Kidney glomerular epithelial cell (primary cell): ENCODE measurements at regions not wholly inside any gene's neighbourhood (a gene's known extent, or its start where the extent isn't known, plus 50 kb on each side); places are given as distances from the start of the nearest gene placed in this dataset.
"Not testable (repeated sequence)": the region's sequence is repeated elsewhere in the genome, so short reads cannot be mapped to it uniquely, and the experiment has no call there.

Source experiments
- DNase-seq: peaks from one replicate; lab custom pipeline; 2025; lab: John Stamatoyannopoulos, UW

GRCh38 chr3:145269106-145269505, 891.9 kb downstream of the PLOD2 start:
- DNase-seq: no peak

- no peak for DNase-seq
Observed at GRCh38 chr3:145272684-145273083, 888.3 kb downstream of the PLOD2 start.

GRCh38 chr3:145282505-145282904, 878.5 kb downstream of the PLOD2 start:
- no peak for DNase-seq

GRCh38 chr3:145286937-145287336, 874.0 kb downstream of the PLOD2 start:
- no peak for DNase-seq

GRCh38 chr3:145290010-145290409, 871.0 kb downstream of the PLOD2 start:
- DNase-seq: no peak

GRCh38 chr3:145294572-145294971, 866.4 kb downstream of the PLOD2 start:
- no peak for DNase-seq

GRCh38 chr3:145307272-145307671, 853.7 kb downstream of the PLOD2 start:
- no peak for DNase-seq

- DNase-seq: no peak
Observed at GRCh38 chr3:145313751-145314150, 847.2 kb downstream of the PLOD2 start.

GRCh38 chr3:145316253-145316652, 844.7 kb downstream of the PLOD2 start:
- not testable (repeated sequence) for DNase-seq

GRCh38 chr3:145326666-145327065, 834.3 kb downstream of the PLOD2 start:
- no peak for DNase-seq

GRCh38 chr3:145333427-145333826, 827.6 kb downstream of the PLOD2 start:
- DNase-seq: not testable (repeated sequence)

GRCh38 chr3:145333931-145334330, 827.1 kb downstream of the PLOD2 start:
- DNase-seq: no peak

GRCh38 chr3:145355206-145355605, 805.8 kb downstream of the PLOD2 start:
- DNase-seq: no peak

- no peak for DNase-seq
Observed at GRCh38 chr3:145357453-145357852, 803.5 kb downstream of the PLOD2 start.

- no peak for DNase-seq
Observed at GRCh38 chr3:145359040-145359439, 801.9 kb downstream of the PLOD2 start.

- no peak for DNase-seq
Observed at GRCh38 chr3:145368748-145369147, 792.2 kb downstream of the PLOD2 start.

- DNase-seq: no peak
Observed at GRCh38 chr3:145370870-145371269, 790.1 kb downstream of the PLOD2 start.

GRCh38 chr3:145377301-145377700, 783.7 kb downstream of the PLOD2 start:
- no peak for DNase-seq

- DNase-seq: no peak
Observed at GRCh38 chr3:145383416-145383815, 777.6 kb downstream of the PLOD2 start.

- no peak for DNase-seq
Observed at GRCh38 chr3:145384307-145384706, 776.7 kb downstream of the PLOD2 start.

GRCh38 chr3:145387211-145387610, 773.8 kb downstream of the PLOD2 start:
- no peak for DNase-seq

GRCh38 chr3:145395421-145395820, 765.6 kb downstream of the PLOD2 start:
- no peak for DNase-seq

GRCh38 chr3:145411605-145412004, 749.4 kb downstream of the PLOD2 start:
- DNase-seq: no peak

- no peak for DNase-seq
Observed at GRCh38 chr3:145417678-145418077, 743.3 kb downstream of the PLOD2 start.

GRCh38 chr3:145422556-145422955, 738.4 kb downstream of the PLOD2 start:
- no peak for DNase-seq
